ENCODE measurements at regions not wholly inside any gene's neighbourhood (a gene's known extent, or its start where the extent isn't known, plus 50 kb on each side); places are given as distances from the start of the nearest gene placed in this dataset.

- 31 to 46% (median 33%) methylated on average over 2 of the region's 2 CpGs for WGBS, 5 donors
- intact Hi-C loops (cut with DNase I; ENCODE audit: low total_unique reads) = no loop called here
- peaks cover 0 to 8% (median 2%) of the 10 kb centered on the region in 4 donors for H3K4me1 ChIP-seq
- no peak overlapping the region for H3K4me3 ChIP-seq
- no peak for DNase-seq
- H3K36me3 ChIP-seq = no peaks in the 10 kb centered on the region
- H3K27ac ChIP-seq = no peak overlapping the region
- H3K9me3 ChIP-seq = no peaks in the 10 kb centered on the region
- no peaks in the 10 kb centered on the region for H3K27me3 ChIP-seq
- TF ChIP-seq, protein P1, sequence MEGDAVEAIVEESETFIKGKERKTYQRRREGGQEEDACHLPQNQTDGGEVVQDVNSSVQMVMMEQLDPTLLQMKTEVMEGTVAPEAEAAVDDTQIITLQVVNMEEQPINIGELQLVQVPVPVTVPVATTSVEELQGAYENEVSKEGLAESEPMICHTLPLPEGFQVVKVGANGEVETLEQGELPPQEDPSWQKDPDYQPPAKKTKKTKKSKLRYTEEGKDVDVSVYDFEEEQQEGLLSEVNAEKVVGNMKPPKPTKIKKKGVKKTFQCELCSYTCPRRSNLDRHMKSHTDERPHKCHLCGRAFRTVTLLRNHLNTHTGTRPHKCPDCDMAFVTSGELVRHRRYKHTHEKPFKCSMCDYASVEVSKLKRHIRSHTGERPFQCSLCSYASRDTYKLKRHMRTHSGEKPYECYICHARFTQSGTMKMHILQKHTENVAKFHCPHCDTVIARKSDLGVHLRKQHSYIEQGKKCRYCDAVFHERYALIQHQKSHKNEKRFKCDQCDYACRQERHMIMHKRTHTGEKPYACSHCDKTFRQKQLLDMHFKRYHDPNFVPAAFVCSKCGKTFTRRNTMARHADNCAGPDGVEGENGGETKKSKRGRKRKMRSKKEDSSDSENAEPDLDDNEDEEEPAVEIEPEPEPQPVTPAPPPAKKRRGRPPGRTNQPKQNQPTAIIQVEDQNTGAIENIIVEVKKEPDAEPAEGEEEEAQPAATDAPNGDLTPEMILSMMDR (IDR thresholded peaks at IDR 0.05) = no peak
- TF ChIP-seq EP300 (IDR thresholded peaks at IDR 0.05) = no peak
- no peak for TF ChIP-seq POLR2AphosphoS5 (IDR thresholded peaks at IDR 0.05)
- no peak for TF ChIP-seq POLR2A (IDR thresholded peaks at IDR 0.05)
Observed at GRCh38 chr13:108104736-108105135, 110.6 kb downstream of the LIG4 start.

- TF ChIP-seq EP300 (IDR thresholded peaks at IDR 0.05) (no peak), POLR2AphosphoS5 (IDR thresholded peaks at IDR 0.05) (no peak), POLR2A (IDR thresholded peaks at IDR 0.05) (no peak)
- TF ChIP-seq, protein P1 (IDR thresholded peaks at IDR 0.05) = no peak
- H3K4me3 ChIP-seq = no peak overlapping the region
- peaks cover 0 to 9% (median 2%) of the 10 kb centered on the region in 4 donors for H3K4me1 ChIP-seq
- H3K36me3 ChIP-seq = no peaks in the 10 kb centered on the region
- intact Hi-C loops (cut with DNase I; ENCODE audit: low total_unique reads) = no loop called here
- H3K27ac ChIP-seq = no peak overlapping the region
- 64 to 80% (median 70%) methylated on average over 6 of the region's 6 CpGs for WGBS, 5 donors
- H3K9me3 ChIP-seq = no peaks in the 10 kb centered on the region
- no peaks in the 10 kb centered on the region for H3K27me3 ChIP-seq
- DNase-seq = no peak
Observed at GRCh38 chr13:108102771-108103170, 112.6 kb downstream of the LIG4 start.

DNA sequence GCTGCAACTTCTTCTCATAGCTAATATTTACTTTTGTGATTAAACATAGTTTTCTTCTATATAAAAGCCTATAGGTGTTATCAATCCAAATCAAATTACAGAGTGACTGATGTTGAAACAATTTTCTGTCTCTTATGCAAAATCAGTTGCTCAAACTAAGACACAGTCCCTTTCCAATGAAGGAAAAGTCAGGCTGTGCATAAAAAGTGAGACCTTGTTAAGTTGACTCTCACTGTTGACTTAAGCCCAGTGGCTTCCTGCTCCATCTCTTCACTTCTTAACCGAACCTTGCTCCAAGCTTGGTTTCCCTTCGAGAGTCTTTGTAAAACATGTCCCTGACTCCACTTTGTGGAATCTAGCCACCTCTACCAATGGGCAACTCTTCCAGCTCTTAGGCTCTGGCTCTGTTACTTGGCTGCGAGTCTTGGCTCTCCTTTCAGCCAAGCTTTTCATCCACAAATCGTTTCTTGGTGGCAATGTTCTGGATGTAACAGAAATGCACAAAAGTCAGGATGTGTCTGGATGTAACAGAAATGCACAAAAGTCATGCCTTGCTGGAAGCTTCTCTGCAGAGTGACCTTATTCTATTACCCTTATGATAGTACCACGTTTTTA lies 118.9 kb downstream of the LIG4 start:
- Histone ChIP-seq H3K4me1 (peaks cover 0 to 9% (median 2%) of the 10 kb centered on the region in 4 donors), H3K4me3 (no peak overlapping the region), H3K27ac (no peak overlapping the region), H3K9me3 (no peaks in the 10 kb centered on the region), H3K27me3 (no peaks in the 10 kb centered on the region), H3K36me3 (no peaks in the 10 kb centered on the region)
- TF ChIP-seq POLR2A (IDR thresholded peaks at IDR 0.05) = no peak
- TF ChIP-seq, protein P1 (IDR thresholded peaks at IDR 0.05) = no peak
- TF ChIP-seq EP300 (IDR thresholded peaks at IDR 0.05) = no peak
- DNase-seq = no peak
- intact Hi-C loops (cut with DNase I; ENCODE audit: low total_unique reads) = no loop called here
- WGBS, 5 donors = 34 to 56% (median 42%) methylated on average over 5 of the region's 5 CpGs

DNA sequence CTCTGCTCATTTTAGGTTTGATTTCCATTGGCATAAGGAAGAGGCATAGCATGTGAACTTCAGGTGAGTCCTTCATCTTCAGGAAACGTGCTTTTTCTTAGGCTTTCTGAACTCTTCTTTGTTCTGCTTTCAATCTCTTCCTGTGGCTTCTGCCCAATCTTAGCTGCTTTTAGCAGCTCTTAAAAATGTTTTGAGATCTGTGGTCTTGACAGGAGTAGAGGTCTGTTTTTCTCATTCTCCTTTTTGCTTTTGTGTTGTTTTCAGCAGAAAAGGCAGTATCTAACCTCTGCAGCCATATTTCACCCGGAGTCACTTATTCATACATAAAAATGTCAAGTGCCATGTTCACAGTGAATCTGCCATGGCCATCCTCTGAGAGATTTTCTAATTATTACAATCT lies 120.3 kb downstream of the LIG4 start:
- Histone ChIP-seq H3K4me1 (peaks cover 0 to 3% (median under 1%) of the 10 kb centered on the region in 4 donors), H3K36me3 (no peaks in the 10 kb centered on the region), H3K27me3 (no peaks in the 10 kb centered on the region), H3K27ac (no peak overlapping the region), H3K9me3 (no peaks in the 10 kb centered on the region), H3K4me3 (no peak overlapping the region)
- no peak for DNase-seq
- TF ChIP-seq EP300 (IDR thresholded peaks at IDR 0.05) (no peak), POLR2AphosphoS5 (IDR thresholded peaks at IDR 0.05) (no peak), POLR2A (IDR thresholded peaks at IDR 0.05) (no peak)
- TF ChIP-seq, protein P1 (IDR thresholded peaks at IDR 0.05) = no peak
- intact Hi-C loops (cut with DNase I; ENCODE audit: low total_unique reads) = no loop called here
- 73 to 91% (median 85%) methylated on average over 2 of the region's 2 CpGs for WGBS, 5 donors
